Muscle of arm (tissue), 1 donor: ENCODE measurements at regions not wholly inside any gene's neighbourhood (a gene's known extent, or its start where the extent isn't known, plus 50 kb on each side); places are given as distances from the start of the nearest gene placed in this dataset.
"Not testable (repeated sequence)": the region's sequence is repeated elsewhere in the genome, so short reads cannot be mapped to it uniquely, and the experiment has no call there.

Experiments
- DNase-seq: peaks from one replicate; pipeline ENCODE4 v3.0.0-alpha.2; 2013

DNA sequence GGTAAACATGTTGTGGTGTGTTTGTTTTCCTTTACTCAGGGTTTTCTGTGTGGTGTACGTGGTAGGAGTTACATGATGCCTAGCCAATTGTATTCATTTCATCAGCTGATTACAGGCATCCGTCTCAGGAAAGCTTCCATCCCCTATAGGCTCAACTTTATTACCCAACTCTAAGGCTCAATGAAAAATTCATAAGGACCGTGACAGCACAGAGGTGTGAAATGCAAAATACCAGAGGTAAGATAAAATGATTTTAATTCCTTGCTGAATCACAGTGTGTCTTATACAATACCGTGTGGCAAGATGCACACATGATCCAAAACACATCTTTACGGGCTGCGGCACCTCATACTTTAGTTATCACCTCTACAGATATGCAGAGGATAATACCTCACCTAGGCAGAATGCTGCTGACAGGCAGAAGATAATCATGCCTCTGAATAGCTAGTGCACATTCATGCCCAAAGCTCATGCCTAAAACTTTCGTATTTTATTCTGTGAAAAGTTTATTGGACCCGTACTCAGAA lies 87.2 kb upstream of the DIO2 start:
- no peak for DNase-seq

- DNase-seq: no peak
Observed at GRCh38 chr14:80291101-80291500, 79.8 kb upstream of the DIO2 start.

DNA sequence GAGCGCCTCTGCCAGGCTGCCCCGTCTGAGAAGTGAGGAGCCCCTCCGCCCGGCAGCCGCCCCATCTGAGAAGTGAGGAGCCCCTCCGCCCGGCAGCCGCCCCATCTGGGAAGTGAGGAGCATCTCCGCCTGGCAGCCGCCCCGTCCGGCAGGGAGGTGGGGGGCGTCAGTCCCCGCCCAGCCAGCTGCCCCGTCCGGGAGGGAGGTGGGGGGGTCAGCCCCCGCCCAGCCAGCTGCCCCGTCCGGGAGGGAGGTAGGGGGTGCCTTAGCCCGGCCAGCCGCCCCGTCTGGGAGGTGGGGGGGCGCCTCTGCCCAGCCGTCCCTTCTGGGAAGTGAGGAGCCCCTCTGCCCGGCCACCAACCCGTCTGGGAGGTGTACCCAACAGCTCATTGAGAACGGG lies 75.4 kb upstream of the DIO2 start:
- DNase-seq: not testable (repeated sequence)

DNA sequence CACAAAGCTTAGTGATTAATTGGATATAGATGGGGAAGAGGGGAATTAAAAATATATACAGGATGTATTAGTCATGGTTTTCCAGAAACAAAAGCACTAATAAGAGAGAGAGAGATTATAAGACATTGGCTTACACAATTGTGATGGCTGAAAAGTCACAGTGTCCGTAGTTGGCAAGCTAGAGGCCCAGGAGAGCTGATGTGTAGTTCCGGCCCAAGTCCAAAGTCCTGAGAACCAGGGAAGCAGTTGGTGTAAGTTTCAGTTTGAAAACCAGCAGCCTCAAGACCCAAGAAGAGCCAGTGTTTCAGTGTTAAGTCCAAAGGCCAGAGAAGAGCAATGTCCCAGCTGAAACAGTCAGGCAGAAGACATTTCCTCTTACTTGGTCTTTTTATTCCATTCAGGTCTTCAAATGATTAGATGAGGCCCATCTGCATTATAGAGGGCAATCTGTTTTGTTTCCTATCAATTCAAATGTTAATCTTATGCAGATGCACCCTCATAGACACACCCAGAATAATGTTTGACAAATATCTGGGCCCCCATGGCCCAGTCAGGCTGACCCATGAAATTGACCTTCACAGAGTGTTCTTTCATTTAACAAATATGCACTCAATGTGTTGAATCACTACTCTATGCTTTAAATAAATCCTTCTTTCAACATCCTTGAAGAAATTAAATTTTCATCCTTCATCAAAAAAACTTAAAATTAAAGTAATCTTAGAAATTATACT lies 67.2 kb upstream of the DIO2 start:
- peak; percentile 25 for DNase-seq

DNA sequence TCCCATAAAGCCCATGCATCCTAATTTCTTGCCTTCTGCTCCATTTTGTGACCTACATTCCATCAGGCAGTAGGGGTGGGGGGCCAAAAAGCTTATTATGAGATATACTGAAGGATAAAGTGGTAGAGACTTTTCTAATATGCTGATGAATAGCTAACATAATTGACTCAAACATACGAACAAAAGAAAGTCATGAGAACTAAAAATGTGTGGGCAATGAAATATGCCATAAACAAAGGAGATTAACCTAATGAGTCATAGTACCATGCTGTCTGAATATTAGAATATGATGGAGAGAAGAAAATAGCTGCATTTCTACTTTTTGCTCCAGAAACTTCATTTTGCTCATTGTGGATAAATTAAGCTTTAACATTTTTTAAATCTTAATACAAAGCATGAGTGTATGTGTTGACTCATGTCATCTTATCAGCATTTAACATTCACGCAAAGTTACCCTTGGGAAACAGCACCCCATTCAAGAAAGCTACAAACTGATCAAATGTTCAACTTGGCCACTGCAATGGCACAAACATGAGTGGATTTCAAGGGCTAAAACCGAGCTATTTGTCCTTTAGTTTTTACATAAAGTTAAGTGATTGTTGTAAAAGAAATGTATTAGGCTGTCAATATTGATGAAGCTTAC lies 64.0 kb upstream of the DIO2 start:
- no peak for DNase-seq

DNA sequence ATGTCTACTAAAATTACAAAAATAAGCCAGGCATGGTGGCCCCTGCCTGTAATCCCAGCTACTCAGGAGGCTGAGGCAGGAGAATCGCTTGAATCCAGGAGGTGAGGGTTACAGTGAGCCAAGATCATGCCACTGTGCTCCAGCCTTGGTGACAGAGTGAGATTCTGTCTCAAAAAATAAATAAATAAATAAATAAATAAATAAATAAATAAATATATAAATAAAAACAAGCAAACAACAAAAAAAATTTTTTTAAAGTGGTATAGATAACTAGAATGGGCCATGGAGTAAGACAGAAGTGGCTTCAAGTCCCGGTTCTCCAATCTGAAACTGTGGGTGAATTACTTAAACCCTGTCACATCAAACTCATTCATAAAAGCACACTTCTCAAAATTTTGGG lies 63.0 kb upstream of the DIO2 start:
- DNase-seq: not testable (repeated sequence)

DNA sequence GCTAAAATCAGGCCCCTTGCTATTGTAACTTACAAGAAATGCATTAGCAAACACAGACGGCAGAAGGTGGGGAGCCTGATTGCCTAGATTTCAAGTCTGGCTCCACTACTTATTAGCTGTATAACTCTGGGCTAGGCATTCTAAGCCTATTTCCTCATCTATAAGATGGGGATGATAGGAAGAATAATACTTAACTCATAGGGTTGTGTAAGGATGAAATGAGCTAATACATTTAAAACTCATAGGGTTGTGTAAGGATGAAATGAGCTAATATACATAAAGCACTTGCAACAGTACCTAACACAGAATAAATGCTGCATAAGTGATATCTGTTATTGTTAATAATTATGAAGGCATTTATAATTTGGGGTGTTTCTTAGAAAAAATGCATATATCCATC lies 60.1 kb upstream of the DIO2 start:
- DNase-seq: no peak

DNA sequence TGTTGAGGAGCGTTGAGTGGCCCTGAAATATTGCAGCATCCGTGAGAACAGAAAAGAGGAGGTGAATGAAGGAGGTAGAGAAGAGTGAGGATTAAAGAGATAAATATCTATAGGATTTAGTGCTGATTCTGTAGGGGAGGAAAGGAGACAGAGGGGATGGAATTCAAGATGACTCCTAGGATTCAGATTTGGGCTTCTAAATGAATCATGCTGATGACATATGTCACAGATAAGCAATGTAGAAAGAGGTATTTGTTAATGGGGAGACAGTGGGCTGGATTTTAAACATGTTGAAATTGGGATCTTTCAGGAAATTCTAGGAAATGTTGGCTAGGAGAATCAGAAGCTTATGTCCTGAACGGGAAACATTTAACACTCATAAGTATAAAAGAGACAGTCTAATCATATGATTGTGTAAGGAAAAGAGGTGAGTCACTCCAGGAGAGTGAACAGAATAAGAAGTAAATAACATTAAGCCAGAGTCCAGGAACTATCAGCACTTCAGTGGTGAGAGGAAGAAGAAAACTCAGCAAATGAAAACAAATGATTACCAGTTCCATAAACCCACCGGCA lies 58.1 kb upstream of the DIO2 start:
- DNase-seq: no peak

GRCh38 chr14:80266930-80267329 lies 55.6 kb upstream of the DIO2 start:
- no peak for DNase-seq

DNA sequence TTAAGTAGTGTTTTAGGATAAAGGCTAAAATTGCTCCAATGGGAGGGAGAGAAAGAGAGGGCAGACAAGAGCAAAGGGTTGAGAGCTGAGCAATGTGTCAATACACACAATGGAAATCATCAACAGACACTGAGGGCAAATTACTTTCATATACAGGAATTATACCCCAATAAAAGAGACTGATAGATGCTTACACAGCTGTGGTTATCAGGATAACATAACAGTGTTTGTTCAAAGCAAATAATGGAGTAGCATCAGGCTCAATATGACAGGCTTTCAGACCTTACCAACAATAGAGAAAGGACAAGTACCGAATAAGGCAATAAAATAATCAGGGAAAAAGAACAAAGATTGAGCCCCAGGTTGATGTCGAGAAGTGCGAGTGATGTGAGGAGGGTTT lies 53.4 kb upstream of the DIO2 start:
- DNase-seq: no peak
